Panc1 (cell line): ENCODE measurements at regions not wholly inside any gene's neighbourhood (a gene's known extent, or its start where the extent isn't known, plus 50 kb on each side); places are given as distances from the start of the nearest gene placed in this dataset.

ENCODE experiments used
- CTCF ChIP-seq: fragments of 450-650 bp; IDR thresholded peaks from 2 replicates; pipeline ENCODE4 v1.5.1; 2017; ENCODE audit warnings: mild to moderate bottlenecking
- POLR2AphosphoS5 ChIP-seq: IDR thresholded peaks from 2 replicates; pipeline ENCODE4 v1.6.1; 2012; ENCODE audit warnings: mild to moderate bottlenecking, low read depth, low read length, moderate library complexity

- no peak for TF ChIP-seq CTCF
- TF ChIP-seq POLR2AphosphoS5, result no peak
Measured at GRCh38 chr15:62835351-62835750, 207.2 kb upstream of the TPM1 start.
